ENCODE measurements at regions not wholly inside any gene's neighbourhood (a gene's known extent, or its start where the extent isn't known, plus 50 kb on each side); places are given as distances from the start of the nearest gene placed in this dataset.

DNA sequence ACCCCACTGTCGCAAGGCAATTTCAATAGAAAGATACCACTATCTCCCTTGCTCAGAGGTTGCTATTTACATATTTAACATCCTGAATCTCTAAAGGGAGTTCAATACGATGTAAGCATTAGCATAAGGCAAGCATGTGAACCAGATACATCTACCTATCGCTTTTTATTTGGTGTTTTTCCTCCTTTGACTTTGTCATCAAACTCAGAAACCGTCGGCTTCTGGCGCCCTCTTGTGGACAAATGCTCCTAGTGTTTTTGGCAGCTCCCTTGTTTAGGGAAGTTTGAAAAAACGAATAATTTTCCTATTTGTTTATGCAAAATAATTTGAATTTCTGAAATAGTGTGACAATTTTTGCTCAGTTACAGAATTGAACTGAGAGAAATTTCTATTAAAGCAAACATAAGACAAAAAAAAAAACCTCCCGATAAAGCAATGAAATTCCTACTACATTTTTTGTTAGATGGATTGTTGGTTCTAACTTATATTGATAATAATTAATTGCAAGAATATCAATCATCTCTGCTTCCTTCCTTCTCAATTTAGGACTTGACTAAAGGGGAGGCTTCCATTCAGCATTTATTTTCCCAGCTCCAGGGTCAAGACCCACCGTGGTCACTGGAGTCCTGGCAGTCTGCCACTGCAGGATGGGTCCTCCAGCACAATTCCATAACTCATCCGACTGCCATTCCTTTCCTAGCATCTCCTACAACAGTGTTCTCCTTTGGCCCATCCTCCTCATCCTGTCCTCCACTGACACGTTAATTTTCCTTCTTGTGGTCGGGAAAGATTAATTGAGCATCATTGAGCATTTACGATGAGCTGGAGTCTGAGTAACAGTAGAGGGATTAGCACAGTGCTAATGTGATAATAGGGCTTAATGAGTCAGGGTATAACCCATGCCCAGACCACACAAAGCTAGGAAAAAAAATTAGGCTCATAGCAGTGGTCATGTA, 131.8 kb upstream of the CHD1 start:
- Histone ChIP-seq H3K27me3 (ENCODE audit: control insufficient read depth, insufficient read depth, low read length) (no peaks in the 10 kb centered on the region), H3K4me3 (ENCODE audit: low read length) (no peak overlapping the region), H3K9me3 (ENCODE audit: control insufficient read depth, insufficient read depth, low read length) (no peaks in the 10 kb centered on the region), H3K36me3 (ENCODE audit: control insufficient read depth, insufficient read depth, low read length) (no peaks in the 10 kb centered on the region), H3K27ac (ENCODE audit: low read length) (no peak overlapping the region), H3K4me1 (ENCODE audit: control insufficient read depth, insufficient read depth, low read length) (no peaks in the 10 kb centered on the region)
- no peak overlapping the region for H3K4me3 Mint-ChIP-seq
- DNase-seq (peak; percentile 78 to 90), ATAC-seq (peak; percentile 68 to 79 (median 74))
- 46% methylated on average over 10 of the region's 13 CpGs for WGBS (ENCODE audit: insufficient coverage)
- H3K27ac Mint-ChIP-seq, result no peak overlapping the region
- peaks cover 0 to 22% of the 10 kb centered on the region in 2 donors for H3K4me1 Mint-ChIP-seq
- TF ChIP-seq, protein P1, sequence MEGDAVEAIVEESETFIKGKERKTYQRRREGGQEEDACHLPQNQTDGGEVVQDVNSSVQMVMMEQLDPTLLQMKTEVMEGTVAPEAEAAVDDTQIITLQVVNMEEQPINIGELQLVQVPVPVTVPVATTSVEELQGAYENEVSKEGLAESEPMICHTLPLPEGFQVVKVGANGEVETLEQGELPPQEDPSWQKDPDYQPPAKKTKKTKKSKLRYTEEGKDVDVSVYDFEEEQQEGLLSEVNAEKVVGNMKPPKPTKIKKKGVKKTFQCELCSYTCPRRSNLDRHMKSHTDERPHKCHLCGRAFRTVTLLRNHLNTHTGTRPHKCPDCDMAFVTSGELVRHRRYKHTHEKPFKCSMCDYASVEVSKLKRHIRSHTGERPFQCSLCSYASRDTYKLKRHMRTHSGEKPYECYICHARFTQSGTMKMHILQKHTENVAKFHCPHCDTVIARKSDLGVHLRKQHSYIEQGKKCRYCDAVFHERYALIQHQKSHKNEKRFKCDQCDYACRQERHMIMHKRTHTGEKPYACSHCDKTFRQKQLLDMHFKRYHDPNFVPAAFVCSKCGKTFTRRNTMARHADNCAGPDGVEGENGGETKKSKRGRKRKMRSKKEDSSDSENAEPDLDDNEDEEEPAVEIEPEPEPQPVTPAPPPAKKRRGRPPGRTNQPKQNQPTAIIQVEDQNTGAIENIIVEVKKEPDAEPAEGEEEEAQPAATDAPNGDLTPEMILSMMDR (IDR thresholded peaks at IDR 0.05), result peak; percentile 98
- no peaks in the 10 kb centered on the region for H3K9me3 Mint-ChIP-seq
- H3K27me3 Mint-ChIP-seq (ENCODE audit: low read depth in 2 of 2), result peaks cover 18% of the 10 kb centered on the region in 2 donors
- no peaks in the 10 kb centered on the region for H3K36me3 Mint-ChIP-seq
- intact Hi-C loops (cut with micrococcal nuclease), result loop anchor here (1.0 kb wide), 1 partner anchor 154 kb away; no protein-coding TSS in a partner anchor

DNA sequence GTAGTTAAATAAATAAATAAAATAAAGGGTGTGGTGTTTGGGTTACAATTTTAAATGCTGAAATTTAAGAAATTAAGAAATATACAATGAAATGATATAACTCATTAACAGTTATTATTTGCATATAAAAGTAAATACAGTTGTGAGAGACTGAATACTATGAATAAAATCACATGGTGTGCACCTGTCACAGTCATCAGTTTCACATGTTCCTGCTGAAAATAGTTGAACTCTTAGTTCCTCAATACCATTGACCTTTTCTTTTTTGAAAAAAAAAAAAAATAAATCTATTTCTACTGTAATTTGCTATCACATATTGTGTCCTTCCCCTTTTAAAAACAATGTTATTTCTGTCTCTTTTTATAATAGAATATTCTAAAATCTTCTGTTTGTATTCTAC, 130.9 kb upstream of the CHD1 start:
- Histone ChIP-seq H3K27ac (ENCODE audit: low read length) (no peak overlapping the region), H3K36me3 (ENCODE audit: control insufficient read depth, insufficient read depth, low read length) (no peaks in the 10 kb centered on the region), H3K9me3 (ENCODE audit: control insufficient read depth, insufficient read depth, low read length) (no peaks in the 10 kb centered on the region), H3K4me1 (ENCODE audit: control insufficient read depth, insufficient read depth, low read length) (no peaks in the 10 kb centered on the region), H3K4me3 (ENCODE audit: low read length) (no peak overlapping the region), H3K27me3 (ENCODE audit: control insufficient read depth, insufficient read depth, low read length) (no peaks in the 10 kb centered on the region)
- DNase-seq (no peak), ATAC-seq (no peak)
- Mint-ChIP-seq H3K4me3 (no peak overlapping the region), H3K9me3 (no peaks in the 10 kb centered on the region), H3K27ac (no peak overlapping the region), H3K4me1 (peaks cover 0 to 22% of the 10 kb centered on the region in 2 donors), H3K27me3 (ENCODE audit: low read depth in 2 of 2) (peaks cover 18% of the 10 kb centered on the region in 2 donors), H3K36me3 (no peaks in the 10 kb centered on the region)
- intact Hi-C loops (cut with micrococcal nuclease), result loop anchor here (1.0 kb wide), 1 partner anchor 153 kb away; no protein-coding TSS in a partner anchor
- TF ChIP-seq, protein P1 (IDR thresholded peaks at IDR 0.05), result no peak

DNA sequence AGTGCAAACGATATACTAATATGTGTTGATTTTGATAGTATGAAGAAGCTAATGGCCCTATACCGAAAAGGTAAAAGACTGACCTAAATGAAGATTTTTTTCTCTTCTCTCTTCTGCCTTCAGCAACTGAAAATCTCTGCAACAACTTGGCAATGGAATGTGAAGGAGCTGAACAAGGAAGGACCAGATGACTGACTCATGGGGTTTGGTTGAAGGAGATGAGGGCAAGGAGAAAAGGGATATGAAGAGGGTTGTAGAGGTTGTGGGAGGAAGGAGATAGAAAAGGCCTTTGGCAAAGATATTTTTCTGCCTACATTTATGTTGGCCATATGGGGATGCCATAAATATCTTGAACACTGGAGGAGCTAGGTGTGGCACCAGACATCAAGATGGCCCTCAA, 129.7 kb upstream of the CHD1 start:
- no peaks in the 10 kb centered on the region for H3K9me3 ChIP-seq (ENCODE audit: control insufficient read depth, insufficient read depth, low read length)
- peak overlapping the region in 1 of 2 donors; percentile 17 for H3K27ac Mint-ChIP-seq
- H3K4me3 ChIP-seq (ENCODE audit: low read length), result no peak overlapping the region
- 100% methylated on average over 2 of the region's 2 CpGs for WGBS (ENCODE audit: insufficient coverage)
- H3K27me3 ChIP-seq (ENCODE audit: control insufficient read depth, insufficient read depth, low read length), result no peaks in the 10 kb centered on the region
- no peaks in the 10 kb centered on the region for H3K36me3 ChIP-seq (ENCODE audit: control insufficient read depth, insufficient read depth, low read length)
- ATAC-seq (no peak), DNase-seq (no peak)
- TF ChIP-seq, protein P1 (IDR thresholded peaks at IDR 0.05), result no peak
- H3K4me1 ChIP-seq (ENCODE audit: control insufficient read depth, insufficient read depth, low read length), result no peaks in the 10 kb centered on the region
- no peak overlapping the region for H3K27ac ChIP-seq (ENCODE audit: low read length)
- peaks cover 0 to 22% of the 10 kb centered on the region in 2 donors for H3K4me1 Mint-ChIP-seq
- H3K27me3 Mint-ChIP-seq (ENCODE audit: low read depth in 2 of 2), result peaks cover 9% of the 10 kb centered on the region in 2 donors
- H3K4me3 Mint-ChIP-seq, result no peak overlapping the region
- H3K9me3 Mint-ChIP-seq, result no peaks in the 10 kb centered on the region
- intact Hi-C loops (cut with micrococcal nuclease), result no loop called here
- no peaks in the 10 kb centered on the region for H3K36me3 Mint-ChIP-seq
